Right lobe of liver (tissue), 4 donors: ENCODE measurements at regions not wholly inside any gene's neighbourhood (a gene's known extent, or its start where the extent isn't known, plus 50 kb on each side); places are given as distances from the start of the nearest gene placed in this dataset.

Experiments
- POLR2A ChIP-seq: fragments of 450-650 bp; IDR thresholded peaks from one replicate; pipeline ENCODE4 v1.6.1; 2017; ENCODE audit warnings: antibody characterized with exemption, mild to moderate bottlenecking
- TF ChIP-seq, protein P1 (sequence below), 4 donors: fragments of 200-600 bp in 3 of 4; fragments of 450-650 bp in 1 of 4; IDR thresholded peaks; one replicate each; pipeline versions ENCODE4 v1.5.1 to v1.8.0; 2016 to 2022; ENCODE audit warnings: antibody characterized with exemption in 4 of 4, mild to moderate bottlenecking in 2 of 4
- donor health status: DM: no; HTN: no; CAD: no.
- donor health status: DM: no; HTN: no; CAD: no.
- donor health status: DM: no; HTN: yes; CAD: no.

- TF ChIP-seq, protein P1, sequence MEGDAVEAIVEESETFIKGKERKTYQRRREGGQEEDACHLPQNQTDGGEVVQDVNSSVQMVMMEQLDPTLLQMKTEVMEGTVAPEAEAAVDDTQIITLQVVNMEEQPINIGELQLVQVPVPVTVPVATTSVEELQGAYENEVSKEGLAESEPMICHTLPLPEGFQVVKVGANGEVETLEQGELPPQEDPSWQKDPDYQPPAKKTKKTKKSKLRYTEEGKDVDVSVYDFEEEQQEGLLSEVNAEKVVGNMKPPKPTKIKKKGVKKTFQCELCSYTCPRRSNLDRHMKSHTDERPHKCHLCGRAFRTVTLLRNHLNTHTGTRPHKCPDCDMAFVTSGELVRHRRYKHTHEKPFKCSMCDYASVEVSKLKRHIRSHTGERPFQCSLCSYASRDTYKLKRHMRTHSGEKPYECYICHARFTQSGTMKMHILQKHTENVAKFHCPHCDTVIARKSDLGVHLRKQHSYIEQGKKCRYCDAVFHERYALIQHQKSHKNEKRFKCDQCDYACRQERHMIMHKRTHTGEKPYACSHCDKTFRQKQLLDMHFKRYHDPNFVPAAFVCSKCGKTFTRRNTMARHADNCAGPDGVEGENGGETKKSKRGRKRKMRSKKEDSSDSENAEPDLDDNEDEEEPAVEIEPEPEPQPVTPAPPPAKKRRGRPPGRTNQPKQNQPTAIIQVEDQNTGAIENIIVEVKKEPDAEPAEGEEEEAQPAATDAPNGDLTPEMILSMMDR (IDR thresholded peaks at IDR 0.05): no peak
- no peak for TF ChIP-seq POLR2A
Measured at GRCh38 chr5:82656341-82656761, 378.2 kb upstream of the RPS23 start.
